ENCODE measurements at regions not wholly inside any gene's neighbourhood (a gene's known extent, or its start where the extent isn't known, plus 50 kb on each side); places are given as distances from the start of the nearest gene placed in this dataset.

DNA sequence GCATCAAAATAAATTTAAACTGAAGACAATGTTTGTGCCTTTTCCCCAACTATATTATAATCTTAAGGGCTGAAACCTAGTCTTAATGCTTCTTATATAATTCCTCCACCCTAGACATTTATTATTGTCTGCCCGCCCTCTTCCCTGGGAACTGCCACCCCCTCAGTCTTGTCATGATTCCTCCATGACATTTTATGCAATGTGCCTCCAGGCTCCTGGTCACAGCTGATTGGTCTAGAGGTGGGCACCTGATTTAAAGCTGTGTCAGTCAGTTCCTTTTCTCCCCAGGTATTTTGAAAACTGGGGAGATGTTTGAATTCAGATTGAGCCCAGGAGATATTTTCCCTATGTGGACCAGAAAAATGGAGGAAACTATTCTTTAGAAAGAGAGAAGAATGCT is 401.4 kb downstream of the PCNX1 start:
- DNase-seq (ENCODE audit: low read depth, low spot score): no peak
- TF ChIP-seq EZH2 (IDR thresholded peaks at IDR 0.05; ENCODE audit: borderline replicate concordance, low read depth, low read length, severe bottlenecking) (no peak), POLR2A (IDR thresholded peaks at IDR 0.05; ENCODE audit: low read depth, low read length) (no peak), GATA2 (IDR thresholded peaks at IDR 0.05; ENCODE audit: insufficient read depth, insufficient read length, low read depth, low read length) (no peak), MYC (IDR thresholded peaks at IDR 0.05; ENCODE audit: low read depth, low read length) (no peak), FOS (IDR thresholded peaks at IDR 0.05; ENCODE audit: borderline replicate concordance, insufficient read depth, low read length) (no peak), MAX (IDR thresholded peaks at IDR 0.05; ENCODE audit: insufficient read depth, insufficient read length) (no peak)
- TF ChIP-seq, protein P1, sequence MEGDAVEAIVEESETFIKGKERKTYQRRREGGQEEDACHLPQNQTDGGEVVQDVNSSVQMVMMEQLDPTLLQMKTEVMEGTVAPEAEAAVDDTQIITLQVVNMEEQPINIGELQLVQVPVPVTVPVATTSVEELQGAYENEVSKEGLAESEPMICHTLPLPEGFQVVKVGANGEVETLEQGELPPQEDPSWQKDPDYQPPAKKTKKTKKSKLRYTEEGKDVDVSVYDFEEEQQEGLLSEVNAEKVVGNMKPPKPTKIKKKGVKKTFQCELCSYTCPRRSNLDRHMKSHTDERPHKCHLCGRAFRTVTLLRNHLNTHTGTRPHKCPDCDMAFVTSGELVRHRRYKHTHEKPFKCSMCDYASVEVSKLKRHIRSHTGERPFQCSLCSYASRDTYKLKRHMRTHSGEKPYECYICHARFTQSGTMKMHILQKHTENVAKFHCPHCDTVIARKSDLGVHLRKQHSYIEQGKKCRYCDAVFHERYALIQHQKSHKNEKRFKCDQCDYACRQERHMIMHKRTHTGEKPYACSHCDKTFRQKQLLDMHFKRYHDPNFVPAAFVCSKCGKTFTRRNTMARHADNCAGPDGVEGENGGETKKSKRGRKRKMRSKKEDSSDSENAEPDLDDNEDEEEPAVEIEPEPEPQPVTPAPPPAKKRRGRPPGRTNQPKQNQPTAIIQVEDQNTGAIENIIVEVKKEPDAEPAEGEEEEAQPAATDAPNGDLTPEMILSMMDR (IDR thresholded peaks at IDR 0.05; ENCODE audit: extremely low read depth in 1 of 2, insufficient read depth in 1 of 2, low read depth in 1 of 2, low read length in 2 of 2): no peak
- no peaks in the 10 kb centered on the region for H4K20me1 ChIP-seq (replicated peaks; ENCODE audit: control insufficient read depth, extremely low read depth, insufficient read depth, low read length)
- H3K79me2 ChIP-seq (ENCODE audit: control insufficient read depth, insufficient read depth, low read length): no peaks in the 10 kb centered on the region
- CTCF ChIA-PET: interaction anchor here (1.3 to 1.8 kb wide), 2 partner anchors 170 to 547 kb away, joined by 4 to 18 read pairs; no protein-coding TSS in a partner anchor
- no peaks in the 10 kb centered on the region for H3K36me3 ChIP-seq (ENCODE audit: control insufficient read depth in 2 of 2, extremely low read depth in 1 of 2, insufficient read depth in 2 of 2, low read length in 2 of 2)
- H3K4me2 ChIP-seq (ENCODE audit: insufficient read depth, low read length): no peak overlapping the region
- H3K9me1 ChIP-seq (replicated peaks; ENCODE audit: control insufficient read depth, extremely low read depth, insufficient read depth, low read length): no peaks in the 10 kb centered on the region
- H3K27ac ChIP-seq (ENCODE audit: insufficient read depth, low read depth, low read length): no peak overlapping the region
- H2AFZ ChIP-seq (ENCODE audit: low read depth, low read length): no peak overlapping the region
- no peak overlapping the region for H3K4me3 ChIP-seq (replicated peaks in 1 of 3; ENCODE audit: insufficient read depth in 1 of 3, low read depth in 1 of 3, low read length in 3 of 3)
- dilution Hi-C loops (cut with MboI; ENCODE audit: extremely low pct_ligation_motif_present, low sequenced_read_pairs): no loop called here
- no TSS peak for BruUV-seq (replicated peaks)
- no peaks in the 10 kb centered on the region for H3K4me1 ChIP-seq (ENCODE audit: control insufficient read depth, extremely low read depth, insufficient read depth, low read length)
- POLR2A ChIA-PET: no interaction called here
- intact Hi-C loops (cut with micrococcal nuclease): no loop called here
- no peak for FAIRE-seq
- peaks cover 6 to 14% of the 10 kb centered on the region in 2 experiments for H3K27me3 ChIP-seq (ENCODE audit: control insufficient read depth in 2 of 2, insufficient read depth in 2 of 2, low read length in 2 of 2)
- no peaks in the 10 kb centered on the region for H3K9me3 ChIP-seq (replicated peaks; ENCODE audit: control insufficient read depth, insufficient read depth, low read length)
- no peak overlapping the region for H3K9ac ChIP-seq (replicated peaks; ENCODE audit: extremely low read depth, insufficient read depth, low read length)
